Spleen (tissue), 7 donors: ENCODE measurements at regions not wholly inside any gene's neighbourhood (a gene's known extent, or its start where the extent isn't known, plus 50 kb on each side); places are given as distances from the start of the nearest gene placed in this dataset.

ENCODE experiments used
- CTCF ChIP-seq, 11 experiments: fragments of 200-600 bp in 7 of 11; fragments of 450-650 bp in 4 of 11; sonication (generic) in 4 of 11; IDR thresholded peaks in 8 of 11; conservative IDR thresholded peaks in 3 of 11; 1 replicate in 7 of 11; 2 replicates in 4 of 11; pipeline versions ENCODE4 v1.4.0 to v1.8.0; 2016 to 2021; ENCODE audit warnings: antibody characterized with exemption in 11 of 11, inconsistent platforms in 4 of 11, mild to moderate bottlenecking in 1 of 11
- POLR2A ChIP-seq, 3 donors: fragments of 450-650 bp; IDR thresholded peaks; one replicate each; pipeline ENCODE4 v1.5.1; 2017; ENCODE audit warnings: antibody characterized with exemption in 3 of 3, mild to moderate bottlenecking in 1 of 3
- POLR2AphosphoS5 ChIP-seq, 3 donors: sonication (generic); formaldehyde crosslinking; IDR thresholded peaks; one replicate each; pipeline ENCODE4 v1.5.1; 2017; ENCODE audit warnings: antibody characterized with exemption in 3 of 3
- donor health status: DM: no; HTN: no; CAD: no; lungs with moderate emphysema.
- donor health status: DM: no; HTN: no; CAD: no.
- donor health status: DM: no; HTN: no; CAD: no.

DNA sequence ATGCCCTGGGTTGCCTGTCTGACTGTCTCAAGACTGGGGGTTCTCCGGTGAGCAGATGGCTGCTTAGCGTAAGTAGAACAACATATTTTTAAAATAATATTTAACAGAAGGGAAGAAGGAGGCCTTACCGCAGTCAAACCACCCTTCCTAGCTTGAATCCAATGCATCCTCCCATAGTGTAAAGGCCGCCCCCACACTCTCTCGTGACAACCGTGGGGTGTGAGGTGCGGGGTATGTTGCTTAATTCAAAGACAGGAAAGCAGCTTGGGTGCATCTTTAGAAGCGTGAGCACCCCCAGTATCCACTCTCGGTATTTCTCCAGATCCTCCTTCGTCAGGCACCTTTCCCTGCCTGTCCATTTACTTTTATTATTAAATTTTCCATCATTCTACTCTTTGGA, 501.2 kb upstream of the CDH4 start:
- no peak for TF ChIP-seq CTCF (IDR thresholded peaks at IDR 0.05 in 8 of 11, conservative IDR thresholded peaks at IDR 0.05 in 3 of 11)
- no peak for TF ChIP-seq POLR2AphosphoS5 (IDR thresholded peaks at IDR 0.05)
- TF ChIP-seq POLR2A (IDR thresholded peaks at IDR 0.05): no peak
